Keratinocyte (primary cell): ENCODE measurements at regions not wholly inside any gene's neighbourhood (a gene's known extent, or its start where the extent isn't known, plus 50 kb on each side); places are given as distances from the start of the nearest gene placed in this dataset.

Experiments used
- DNase-seq: peaks from one replicate; pipeline ENCODE4 v3.0.0-alpha.2; 2011; ENCODE audit warnings: low read depth, missing footprints, low spot score
- FAIRE-seq: peaks from 2 replicates; lab custom pipeline; 2011; peaks lifted over from hg19 to GRCh38; lab: Jason Lieb, UNC
- H2AFZ ChIP-seq: 2 replicates; pipeline ENCODE4 v1.6.0; 2012; ENCODE audit warnings: low read length, control low read depth, inconsistent platforms; ENCODE audit not compliant: control insufficient read depth
- H3K27ac ChIP-seq: 2 replicates; pipeline ENCODE4 v1.5.1; 2011; ENCODE audit warnings: low read length; ENCODE audit not compliant: control insufficient read depth, insufficient read depth
- H3K27me3 ChIP-seq: 3 replicates; pipeline ENCODE4 v1.6.0; 2011; ENCODE audit warnings: low read length; ENCODE audit not compliant: control insufficient read depth, insufficient read depth; ENCODE audit errors: extremely low read depth
- H3K36me3 ChIP-seq, 2 experiments: 2 replicates in 1 of 2; 3 replicates in 1 of 2; pipeline ENCODE4 v1.5.1; 2011; ENCODE audit warnings: low read length in 2 of 2, mild to moderate bottlenecking in 1 of 2; ENCODE audit not compliant: control insufficient read depth in 2 of 2, insufficient read depth in 2 of 2; ENCODE audit errors: extremely low read depth in 1 of 2
- H3K4me1 ChIP-seq: 3 replicates; pipeline ENCODE4 v1.5.1; 2011; ENCODE audit warnings: low read length; ENCODE audit not compliant: control insufficient read depth, insufficient read depth; ENCODE audit errors: extremely low read depth
- H3K4me2 ChIP-seq: 3 replicates; pipeline ENCODE4 v1.6.0; 2011; ENCODE audit warnings: low read depth, low read length; ENCODE audit not compliant: control insufficient read depth, insufficient read depth; ENCODE audit errors: extremely low read depth
- H3K4me3 ChIP-seq, 3 experiments: fragments of 200-600 bp in 1 of 3; sonication (generic) in 1 of 3; 2 replicates in 2 of 3; 3 replicates in 1 of 3; pipeline ENCODE4 v1.5.1; 2011 to 2016; ENCODE audit warnings: low read length in 3 of 3, mild to moderate bottlenecking in 3 of 3, control low read depth in 2 of 3, inconsistent platforms in 1 of 3, low read depth in 1 of 3, mixed read lengths in 1 of 3, mixed run types in 1 of 3, moderate library complexity in 1 of 3; ENCODE audit not compliant: control insufficient read depth in 2 of 3, insufficient read depth in 2 of 3; ENCODE audit errors: extremely low read depth in 1 of 3
- H3K79me2 ChIP-seq: 2 replicates; pipeline ENCODE4 v1.6.0; 2012; ENCODE audit warnings: low read length; ENCODE audit not compliant: control insufficient read depth, insufficient read depth
- H3K9ac ChIP-seq: 3 replicates; pipeline ENCODE4 v1.6.0; 2011; ENCODE audit warnings: low read length; ENCODE audit not compliant: control insufficient read depth, insufficient read depth; ENCODE audit errors: extremely low read depth
- H3K9me1 ChIP-seq: 3 replicates; pipeline ENCODE4 v1.6.0; 2011; ENCODE audit warnings: low read length; ENCODE audit not compliant: control insufficient read depth, insufficient read depth; ENCODE audit errors: extremely low read depth
- H3K9me3 ChIP-seq: 2 replicates; pipeline ENCODE4 v1.5.1; 2012; ENCODE audit warnings: low read depth, low read length; ENCODE audit not compliant: control insufficient read depth
- H4K20me1 ChIP-seq: 3 replicates; pipeline ENCODE4 v1.6.0; 2011; ENCODE audit warnings: low read length; ENCODE audit not compliant: control insufficient read depth, insufficient read depth; ENCODE audit errors: extremely low read depth
- EZH2 ChIP-seq: IDR thresholded peaks from one replicate; pipeline ENCODE4 v1.6.1; 2012; ENCODE audit warnings: inconsistent platforms, mild to moderate bottlenecking, low read length, moderate library complexity
- dilution Hi-C: fragments of 300-500 bp; cut with MboI; formaldehyde crosslinking; loops from one replicate; pipeline ENCODE4 v1.7.0; 2020; ENCODE audit warnings: low sequenced_read_pairs; ENCODE audit not compliant: extremely low pct_ligation_motif_present
- TF ChIP-seq, protein P1 (sequence below), 3 experiments: IDR thresholded peaks in 1 of 3; conservative IDR thresholded peaks in 1 of 3; optimal IDR thresholded peaks in 1 of 3; 2 replicates in 2 of 3; 3 replicates in 1 of 3; pipeline versions ENCODE3 to v1.5.1; 2011; ENCODE audit warnings: low read length in 3 of 3, mild to moderate bottlenecking in 3 of 3, moderate library complexity in 2 of 3, control low read depth in 1 of 3, inconsistent platforms in 1 of 3; ENCODE audit not compliant: insufficient read depth in 2 of 3; ENCODE audit errors: extremely low read depth in 1 of 3

DNA sequence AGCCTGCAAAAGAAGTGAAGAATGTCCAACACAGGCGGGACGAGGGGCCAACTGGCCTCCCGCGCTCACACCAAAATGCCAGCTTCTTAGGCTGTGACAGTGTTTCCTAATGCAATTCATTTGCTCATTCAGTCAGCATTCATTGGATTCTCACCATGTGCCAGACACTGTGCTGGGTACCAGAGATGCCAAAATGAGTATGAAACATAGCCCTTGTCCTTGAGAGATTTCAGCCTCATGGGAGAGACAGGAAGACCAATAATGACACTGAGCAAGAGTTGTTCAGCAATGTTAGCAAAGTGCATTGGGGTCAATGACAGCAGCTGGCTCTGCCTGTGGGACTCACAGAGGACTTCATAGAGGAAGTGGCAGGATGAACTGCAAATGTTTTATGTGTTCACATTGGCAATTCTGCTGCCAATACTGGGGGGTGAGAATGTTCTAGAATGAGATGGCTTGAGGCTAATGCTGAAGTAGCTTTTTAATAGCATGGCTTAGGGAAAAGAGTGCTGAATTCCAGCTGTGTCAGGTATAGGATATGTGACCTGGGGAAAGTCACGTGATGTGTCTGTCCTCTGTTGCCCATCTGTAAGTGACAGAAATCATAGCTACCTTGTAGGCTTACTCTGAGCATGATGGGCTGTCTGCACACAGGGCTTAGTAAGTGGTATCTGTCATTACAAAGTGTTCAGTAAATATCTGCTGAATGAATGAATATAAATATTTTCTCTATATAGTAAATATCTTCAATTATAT is 58.3 kb upstream of the KIF26B start:
- FAIRE-seq (no peak), DNase-seq (no peak)
- Histone ChIP-seq H3K79me2 (no peaks in the 10 kb centered on the region), H3K9ac (no peak overlapping the region), H3K36me3 (no peaks in the 10 kb centered on the region), H3K27me3 (no peaks in the 10 kb centered on the region), H3K27ac (no peak overlapping the region), H3K9me3 (no peaks in the 10 kb centered on the region), H3K4me1 (peaks cover 12% of the 10 kb centered on the region), H3K9me1 (no peaks in the 10 kb centered on the region), H3K4me2 (no peak overlapping the region), H4K20me1 (no peaks in the 10 kb centered on the region), H3K4me3 (no peak overlapping the region), H2AFZ (no peak overlapping the region)
- dilution Hi-C loops: no loop called here
- TF ChIP-seq, protein P1, sequence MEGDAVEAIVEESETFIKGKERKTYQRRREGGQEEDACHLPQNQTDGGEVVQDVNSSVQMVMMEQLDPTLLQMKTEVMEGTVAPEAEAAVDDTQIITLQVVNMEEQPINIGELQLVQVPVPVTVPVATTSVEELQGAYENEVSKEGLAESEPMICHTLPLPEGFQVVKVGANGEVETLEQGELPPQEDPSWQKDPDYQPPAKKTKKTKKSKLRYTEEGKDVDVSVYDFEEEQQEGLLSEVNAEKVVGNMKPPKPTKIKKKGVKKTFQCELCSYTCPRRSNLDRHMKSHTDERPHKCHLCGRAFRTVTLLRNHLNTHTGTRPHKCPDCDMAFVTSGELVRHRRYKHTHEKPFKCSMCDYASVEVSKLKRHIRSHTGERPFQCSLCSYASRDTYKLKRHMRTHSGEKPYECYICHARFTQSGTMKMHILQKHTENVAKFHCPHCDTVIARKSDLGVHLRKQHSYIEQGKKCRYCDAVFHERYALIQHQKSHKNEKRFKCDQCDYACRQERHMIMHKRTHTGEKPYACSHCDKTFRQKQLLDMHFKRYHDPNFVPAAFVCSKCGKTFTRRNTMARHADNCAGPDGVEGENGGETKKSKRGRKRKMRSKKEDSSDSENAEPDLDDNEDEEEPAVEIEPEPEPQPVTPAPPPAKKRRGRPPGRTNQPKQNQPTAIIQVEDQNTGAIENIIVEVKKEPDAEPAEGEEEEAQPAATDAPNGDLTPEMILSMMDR (optimal IDR thresholded peaks at IDR 0.05 in 1 of 3, IDR thresholded peaks at IDR 0.05 in 1 of 3, conservative IDR thresholded peaks at IDR 0.05 in 1 of 3; ENCODE audit: extremely low read depth in 1 of 3, insufficient read depth in 2 of 3, low read length in 3 of 3): no peak
- TF ChIP-seq EZH2: no peak

DNA sequence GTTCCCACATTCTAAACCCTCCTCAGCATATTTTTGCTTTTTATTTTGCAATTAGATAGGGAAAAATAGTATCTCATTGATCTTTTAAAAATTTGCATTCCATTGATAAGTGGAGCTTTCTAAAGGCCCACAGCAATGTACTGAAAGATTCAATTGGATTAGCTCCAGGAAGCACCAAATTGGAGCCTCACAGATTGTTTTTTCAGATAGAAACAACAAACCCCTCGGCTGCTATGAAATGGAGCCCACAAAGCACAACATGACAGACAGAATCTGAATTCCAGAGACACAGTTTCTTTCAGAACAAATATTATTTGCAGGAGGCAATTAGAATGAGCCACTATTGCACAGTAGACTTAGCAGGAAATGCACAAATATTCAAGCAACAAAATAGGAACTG is 58.9 kb upstream of the KIF26B start:
- H3K27ac ChIP-seq: no peak overlapping the region
- H3K4me2 ChIP-seq: no peak overlapping the region
- H3K9me3 ChIP-seq: no peaks in the 10 kb centered on the region
- no peak overlapping the region for H2AFZ ChIP-seq
- TF ChIP-seq, protein P1 (optimal IDR thresholded peaks at IDR 0.05 in 1 of 3, IDR thresholded peaks at IDR 0.05 in 1 of 3, conservative IDR thresholded peaks at IDR 0.05 in 1 of 3; ENCODE audit: extremely low read depth in 1 of 3, insufficient read depth in 2 of 3, low read length in 3 of 3): no peak
- no peaks in the 10 kb centered on the region for H3K36me3 ChIP-seq
- H3K9ac ChIP-seq: no peak overlapping the region
- FAIRE-seq: no peak
- H3K4me3 ChIP-seq: no peak overlapping the region
- H3K9me1 ChIP-seq: no peaks in the 10 kb centered on the region
- H3K4me1 ChIP-seq: peaks cover 18% of the 10 kb centered on the region
- dilution Hi-C loops: no loop called here
- H4K20me1 ChIP-seq: no peaks in the 10 kb centered on the region
- no peaks in the 10 kb centered on the region for H3K27me3 ChIP-seq
- no peak for DNase-seq
- H3K79me2 ChIP-seq: no peaks in the 10 kb centered on the region
